HG03064 (cell line): ENCODE measurements at regions not wholly inside any gene's neighbourhood (a gene's known extent, or its start where the extent isn't known, plus 50 kb on each side); places are given as distances from the start of the nearest gene placed in this dataset.

Experiments
- ATAC-seq: cut with Tn5 transposase; IDR thresholded peaks from one replicate; pipeline ENCODE4 v1.9.1; 2021; ENCODE audit warnings: low read depth; ENCODE audit not compliant: unreplicated experiment

- ATAC-seq, result no peak
These were observed 180.4 kb upstream of the MC4R start for GRCh38 chr18:60552948-60553347.

- no peak for ATAC-seq
These were observed 182.4 kb upstream of the MC4R start for GRCh38 chr18:60554967-60555366.

DNA sequence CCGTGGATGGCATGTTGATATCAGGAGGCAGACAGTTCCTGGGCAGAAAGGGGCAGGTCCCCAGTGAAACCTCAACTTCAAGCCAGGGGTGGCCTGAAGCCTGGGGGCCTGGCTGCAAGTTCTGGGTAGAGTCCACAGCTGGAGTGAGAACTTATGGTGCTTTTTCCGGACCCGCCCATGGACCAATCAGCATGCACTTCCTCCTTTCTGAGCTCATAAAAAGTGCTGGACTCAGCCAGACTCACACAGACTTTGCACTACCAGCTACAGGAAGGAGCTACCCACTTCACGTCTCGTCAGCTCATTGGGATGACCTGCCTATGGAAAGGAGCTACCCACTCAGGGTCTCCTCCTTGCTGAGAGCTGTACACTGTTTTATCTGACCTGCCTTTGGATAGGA, 183.1 kb upstream of the MC4R start:
- no peak for ATAC-seq

GRCh38 chr18:60556326-60556725, 183.8 kb upstream of the MC4R start:
- no peak for ATAC-seq

GRCh38 chr18:60560071-60560470, 187.5 kb upstream of the MC4R start:
- ATAC-seq, result no peak

GRCh38 chr18:60563082-60563481, 190.5 kb upstream of the MC4R start:
- no peak for ATAC-seq

GRCh38 chr18:60568220-60568619, 195.6 kb upstream of the MC4R start:
- no peak for ATAC-seq

- ATAC-seq, result no peak
These were observed 197.6 kb upstream of the MC4R start for GRCh38 chr18:60570172-60570571.

DNA sequence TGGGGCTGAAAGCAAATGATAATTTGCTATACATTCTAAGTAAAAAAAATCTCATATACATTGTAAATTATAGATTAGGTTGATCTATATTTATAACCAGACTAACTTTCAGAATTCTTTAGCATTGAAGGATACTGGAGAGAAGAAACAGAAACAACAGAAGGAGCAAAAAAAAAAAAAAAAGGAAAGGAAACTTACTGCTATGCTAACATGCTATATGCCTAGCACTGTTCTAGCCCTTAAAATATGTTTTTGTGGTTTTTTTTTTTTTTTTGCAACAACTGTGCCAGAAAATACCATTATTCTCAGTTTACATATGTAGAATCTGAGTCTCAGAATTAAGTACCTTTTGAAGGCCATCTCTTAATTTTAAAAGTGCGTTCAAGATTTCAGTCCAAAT, 204.9 kb upstream of the MC4R start:
- no peak for ATAC-seq

DNA sequence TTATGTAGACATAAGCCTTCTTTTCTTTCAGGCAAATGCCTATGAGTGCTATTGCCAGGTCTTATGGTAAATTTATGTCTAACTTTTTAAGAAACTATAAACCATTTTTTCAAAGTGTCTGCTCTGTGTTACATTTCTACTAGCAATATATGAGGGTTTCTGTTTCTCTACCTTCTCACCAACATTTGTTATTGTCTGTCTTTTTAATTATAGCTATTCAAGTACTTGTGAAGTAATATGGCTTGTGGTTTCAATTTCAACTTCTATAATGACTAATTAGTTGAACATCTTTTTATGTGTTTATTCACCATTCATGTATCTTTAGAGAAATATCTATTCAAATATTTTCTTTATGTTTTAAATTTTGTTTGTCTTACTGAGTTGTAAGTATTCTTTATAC, 213.1 kb upstream of the MC4R start:
- ATAC-seq, result no peak

GRCh38 chr18:60593249-60593648, 220.7 kb upstream of the MC4R start:
- ATAC-seq, result no peak

GRCh38 chr18:60596928-60597327, 224.4 kb upstream of the MC4R start:
- no peak for ATAC-seq

DNA sequence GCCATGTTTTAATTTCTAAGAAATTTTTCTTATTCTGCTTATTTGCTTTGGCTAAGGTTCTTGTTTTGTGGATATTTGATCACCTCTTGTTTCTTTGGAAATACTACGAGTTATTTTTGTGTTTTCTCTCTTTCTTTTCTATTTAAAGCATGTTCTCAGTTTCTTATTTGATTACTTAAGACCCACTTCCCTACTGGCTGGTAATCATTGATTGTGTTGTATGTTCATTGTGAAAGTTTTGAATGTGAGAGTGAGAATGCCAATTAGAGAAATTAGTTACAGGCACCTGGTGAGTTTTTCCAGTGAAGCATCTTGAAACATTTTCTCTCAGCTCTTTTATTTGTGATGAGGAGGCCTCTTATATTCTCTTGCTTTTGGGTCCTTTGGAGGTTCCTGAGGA, 226.7 kb upstream of the MC4R start:
- ATAC-seq, result peak; percentile 84

DNA sequence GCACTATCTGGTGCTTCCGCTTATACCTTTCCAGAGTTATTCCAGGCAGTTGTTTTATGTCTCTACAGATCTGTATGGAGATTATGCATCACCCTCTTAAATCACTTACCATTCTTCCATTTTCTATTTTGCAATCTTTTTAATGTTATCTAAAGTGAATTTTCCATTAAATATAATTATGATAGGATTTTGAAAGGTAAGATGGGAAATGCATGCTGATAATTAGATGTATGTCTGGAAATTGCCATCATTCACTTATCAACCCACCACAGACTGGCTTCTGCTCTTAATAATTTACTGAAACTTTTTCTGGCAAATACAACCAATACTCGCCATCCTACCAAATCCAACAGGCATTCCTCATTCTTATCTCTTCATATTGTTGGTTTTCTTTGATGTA, 227.4 kb upstream of the MC4R start:
- no peak for ATAC-seq

DNA sequence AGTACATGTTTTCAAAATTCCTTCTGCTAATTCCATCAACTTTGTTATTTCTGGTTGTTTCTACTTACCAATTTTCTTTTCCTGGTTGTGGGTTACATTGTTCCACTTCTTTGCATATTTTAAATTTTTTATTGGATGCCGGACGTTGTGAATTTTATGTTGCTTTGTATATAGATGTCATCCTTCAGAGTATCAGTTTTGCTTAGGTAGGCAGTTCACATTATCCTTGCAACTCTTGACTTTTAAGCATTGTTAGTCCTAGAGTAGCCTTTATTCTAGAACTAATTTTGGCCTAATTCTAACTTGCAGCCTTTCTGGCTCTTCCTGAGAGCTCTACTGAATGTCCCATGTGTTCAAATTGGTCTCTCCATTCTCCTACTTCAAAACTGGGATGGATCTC, 228.7 kb upstream of the MC4R start:
- ATAC-seq, result no peak

DNA sequence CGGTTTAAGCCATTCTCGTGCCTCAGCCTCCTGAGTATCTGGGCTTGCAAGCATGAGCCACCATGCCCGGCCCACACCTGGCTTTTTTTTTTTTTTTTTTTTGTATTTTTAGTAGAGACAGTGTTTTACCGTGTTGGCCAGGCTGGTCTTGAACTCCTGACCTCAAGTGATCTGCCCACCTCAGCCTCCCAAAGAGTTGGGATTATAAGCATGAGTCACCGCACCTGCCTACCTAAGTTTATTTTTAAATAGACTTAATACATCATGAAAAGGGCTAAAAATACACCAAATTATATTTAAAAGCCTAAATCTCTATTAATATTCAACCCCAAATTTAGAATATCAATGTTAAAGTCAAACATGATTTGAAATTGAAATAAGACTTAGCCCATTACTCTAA, 250.8 kb upstream of the MC4R start:
- no peak for ATAC-seq

DNA sequence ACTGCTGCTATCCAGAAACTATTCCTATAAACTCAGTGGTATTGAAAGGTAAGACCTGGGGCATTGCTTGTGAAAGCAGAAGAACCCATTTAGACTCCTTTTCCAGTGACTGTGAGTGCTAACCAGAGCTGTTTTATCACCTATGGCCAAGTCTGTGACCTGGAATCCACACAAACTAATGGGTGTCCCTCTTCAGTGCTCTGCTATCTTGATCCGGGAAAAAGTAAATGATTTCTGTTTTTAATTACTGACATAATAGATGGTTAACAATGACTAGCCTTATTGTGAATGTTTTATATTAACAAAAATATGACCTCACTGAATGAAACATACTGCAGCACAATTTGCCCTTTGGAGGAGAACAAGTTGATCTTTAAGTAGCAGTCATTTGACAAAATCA, 251.6 kb upstream of the MC4R start:
- no peak for ATAC-seq

GRCh38 chr18:60639836-60640235, 267.3 kb upstream of the MC4R start:
- no peak for ATAC-seq

DNA sequence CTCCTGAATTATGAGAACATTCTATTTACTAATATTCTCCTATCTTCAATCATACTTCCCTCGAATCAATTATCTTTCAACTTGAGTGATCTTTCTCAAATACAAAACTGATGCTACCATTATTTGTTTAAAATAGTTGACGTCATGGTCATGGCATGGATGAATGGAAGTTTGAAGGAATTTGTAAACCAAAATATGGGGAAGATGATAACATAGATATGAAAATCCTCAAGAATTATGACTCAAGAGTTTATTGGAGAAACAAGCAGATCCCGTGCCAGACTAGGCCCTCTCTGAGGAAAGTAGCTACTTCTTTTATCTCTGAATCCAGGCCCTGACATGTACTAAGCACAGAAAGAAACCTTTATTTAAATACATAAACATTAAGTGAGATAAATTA, 270.4 kb upstream of the MC4R start:
- ATAC-seq, result no peak

DNA sequence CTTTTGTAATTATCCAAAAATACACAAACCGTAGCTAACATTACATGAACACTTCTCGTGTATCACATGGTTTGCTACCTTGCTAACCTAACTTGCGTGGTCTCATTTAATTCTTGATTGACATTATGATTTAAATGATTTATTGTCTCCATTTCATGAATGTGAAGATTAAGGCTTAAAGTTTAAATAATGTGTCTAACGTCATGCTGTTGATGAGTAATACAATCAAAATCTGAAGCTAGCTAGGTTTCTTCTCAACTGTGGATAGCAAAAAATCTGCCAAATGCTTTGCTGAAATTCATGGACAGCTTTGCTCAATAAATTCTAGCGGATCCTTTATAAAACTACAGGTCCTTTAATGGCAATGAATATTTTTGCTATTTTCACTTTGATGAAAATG, 274.1 kb upstream of the MC4R start:
- no peak for ATAC-seq

- peak; percentile 95 for ATAC-seq
These were observed 276.5 kb upstream of the MC4R start for GRCh38 chr18:60649107-60649506.

DNA sequence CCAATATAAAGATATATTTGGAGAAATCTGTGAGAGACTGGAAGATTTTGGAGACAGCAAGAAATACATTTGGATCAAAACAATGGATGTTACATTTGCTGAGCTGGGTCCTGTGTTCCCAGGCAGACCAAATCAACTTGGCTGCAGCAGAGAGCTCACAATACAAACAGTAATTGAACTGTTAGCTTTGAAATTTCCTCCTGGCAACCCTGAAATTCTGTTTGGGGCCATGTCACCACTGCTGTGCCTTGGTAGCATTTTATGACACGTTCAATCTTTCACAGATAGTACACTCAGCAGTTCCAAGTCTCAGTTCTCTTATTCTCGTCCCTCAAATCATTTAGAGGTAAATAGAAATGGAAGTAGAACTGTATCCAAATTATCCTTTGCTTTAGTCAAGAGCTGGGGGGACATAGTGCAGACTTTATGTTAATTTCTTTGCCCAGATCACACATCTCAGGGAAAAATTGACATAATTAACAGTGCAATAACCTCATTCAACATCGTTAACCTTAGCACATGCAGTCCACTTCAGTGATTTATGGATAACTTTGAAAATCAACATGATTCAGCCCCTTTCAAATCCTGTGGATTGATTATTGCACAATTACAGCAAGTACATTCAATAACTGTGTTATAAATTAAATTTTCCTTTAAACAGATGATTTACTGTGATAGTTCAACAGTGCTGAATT, 277.4 kb upstream of the MC4R start:
- no peak for ATAC-seq

DNA sequence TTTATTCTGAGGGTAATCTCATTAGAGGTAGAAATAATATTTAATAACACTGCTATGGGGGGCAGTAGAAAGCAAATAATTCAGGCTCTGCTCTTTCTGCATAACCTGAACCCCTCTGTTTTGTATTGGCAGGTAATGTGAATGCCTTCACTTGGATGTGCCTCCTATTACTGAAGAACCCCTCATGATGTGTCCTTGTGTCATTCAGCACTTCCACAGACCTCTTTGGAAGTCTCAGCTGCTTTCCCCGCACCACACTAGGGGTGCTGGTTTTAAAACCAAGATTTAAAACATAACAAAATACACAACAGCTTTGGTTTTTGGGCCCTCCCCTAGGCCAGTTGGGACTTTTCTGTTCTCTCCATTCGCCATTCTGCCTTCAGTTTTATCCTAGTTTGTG, 281.7 kb upstream of the MC4R start:
- no peak for ATAC-seq
